ENCODE measurements at regions not wholly inside any gene's neighbourhood (a gene's known extent, or its start where the extent isn't known, plus 50 kb on each side); places are given as distances from the start of the nearest gene placed in this dataset.

GRCh38 chrX:99909946-99910345 is 500.1 kb downstream of the PCDH19 start:
- TF ChIP-seq EZH2 (IDR thresholded peaks at IDR 0.05; ENCODE audit: insufficient read depth, poor library complexity, severe bottlenecking) (no peak), EZH2phosphoT487 (IDR thresholded peaks at IDR 0.05; ENCODE audit: insufficient read depth, low read depth) (no peak)
